KBM-7 (cell line): ENCODE measurements at regions not wholly inside any gene's neighbourhood (a gene's known extent, or its start where the extent isn't known, plus 50 kb on each side); places are given as distances from the start of the nearest gene placed in this dataset.

Experiments
- DNase-seq: peaks from one replicate; pipeline ENCODE4 v3.0.0-alpha.2; 2015
- in situ Hi-C: fragments of 300-500 bp; cut with MboI; formaldehyde crosslinking; loops from 2 replicates; pipeline ENCODE4 v1.14.3; 2020; ENCODE audit warnings: low sequenced_read_pairs, low pct_unique_long_range_greater_than_20kb, mixed read lengths

DNA sequence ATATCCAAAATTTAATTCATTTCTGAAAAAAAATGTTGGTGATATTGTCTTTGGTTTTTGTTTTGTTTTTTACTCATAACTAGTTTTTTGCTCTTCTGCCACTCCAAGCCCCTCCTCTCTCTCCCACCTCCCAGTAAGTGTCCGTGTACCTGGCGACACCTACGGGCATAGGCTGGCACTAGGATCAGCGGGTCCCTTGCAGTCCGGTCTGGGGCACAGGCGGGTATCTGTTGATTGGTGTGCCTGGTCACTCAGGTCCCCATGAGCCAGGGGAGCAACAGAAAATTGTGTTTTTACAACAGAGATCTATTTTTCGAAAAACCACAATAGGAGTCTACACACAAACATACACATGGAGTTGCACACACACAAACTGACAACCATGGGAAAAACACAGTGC, 104.8 kb downstream of the ZIC5 start:
- in situ Hi-C loops: no loop called here
- no peak for DNase-seq

DNA sequence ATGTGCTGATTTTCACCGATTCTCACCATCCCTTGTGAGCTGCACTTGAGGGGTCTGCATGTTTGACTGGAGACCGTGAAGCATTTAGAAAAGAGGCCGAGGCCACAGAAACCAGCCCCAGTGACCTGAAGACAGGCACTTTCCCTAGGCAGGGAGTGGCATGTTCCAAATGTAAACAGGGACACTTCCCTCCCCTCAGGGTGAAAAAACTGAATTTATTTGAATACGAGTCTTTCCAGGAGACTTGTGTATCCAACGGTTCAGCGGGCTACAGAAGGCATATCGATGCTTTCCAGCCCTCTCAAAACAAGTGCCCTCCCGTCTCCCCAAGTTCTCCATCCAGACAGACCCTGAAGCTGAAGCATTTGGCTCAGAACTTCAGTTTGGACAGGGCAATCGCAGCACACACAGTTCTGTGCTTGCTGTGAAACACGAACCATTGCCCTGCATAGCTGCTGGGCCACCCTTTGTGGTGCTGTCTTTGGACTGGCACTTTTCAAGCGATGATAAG, 106.1 kb downstream of the ZIC5 start:
- DNase-seq: no peak
- in situ Hi-C loops: no loop called here

DNA sequence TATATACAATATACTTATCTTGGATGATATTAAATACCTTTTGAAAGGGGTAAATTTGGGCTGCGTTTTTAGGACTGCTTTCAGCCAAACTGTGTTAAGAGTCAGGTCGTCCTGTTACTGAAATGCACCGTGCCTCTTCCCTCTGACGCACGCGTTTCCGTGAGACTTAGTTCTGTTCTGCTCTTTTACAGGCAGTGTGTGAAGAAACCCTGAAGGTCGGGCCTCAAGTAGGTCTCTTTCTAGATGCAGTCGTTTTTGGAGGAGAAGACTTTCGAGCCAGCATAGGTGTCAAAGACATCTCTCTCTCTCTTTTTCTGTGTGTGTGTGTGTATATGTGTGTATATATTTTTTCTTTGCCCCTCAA, 107.0 kb downstream of the ZIC5 start:
- DNase-seq: no peak
- in situ Hi-C loops: no loop called here

DNA sequence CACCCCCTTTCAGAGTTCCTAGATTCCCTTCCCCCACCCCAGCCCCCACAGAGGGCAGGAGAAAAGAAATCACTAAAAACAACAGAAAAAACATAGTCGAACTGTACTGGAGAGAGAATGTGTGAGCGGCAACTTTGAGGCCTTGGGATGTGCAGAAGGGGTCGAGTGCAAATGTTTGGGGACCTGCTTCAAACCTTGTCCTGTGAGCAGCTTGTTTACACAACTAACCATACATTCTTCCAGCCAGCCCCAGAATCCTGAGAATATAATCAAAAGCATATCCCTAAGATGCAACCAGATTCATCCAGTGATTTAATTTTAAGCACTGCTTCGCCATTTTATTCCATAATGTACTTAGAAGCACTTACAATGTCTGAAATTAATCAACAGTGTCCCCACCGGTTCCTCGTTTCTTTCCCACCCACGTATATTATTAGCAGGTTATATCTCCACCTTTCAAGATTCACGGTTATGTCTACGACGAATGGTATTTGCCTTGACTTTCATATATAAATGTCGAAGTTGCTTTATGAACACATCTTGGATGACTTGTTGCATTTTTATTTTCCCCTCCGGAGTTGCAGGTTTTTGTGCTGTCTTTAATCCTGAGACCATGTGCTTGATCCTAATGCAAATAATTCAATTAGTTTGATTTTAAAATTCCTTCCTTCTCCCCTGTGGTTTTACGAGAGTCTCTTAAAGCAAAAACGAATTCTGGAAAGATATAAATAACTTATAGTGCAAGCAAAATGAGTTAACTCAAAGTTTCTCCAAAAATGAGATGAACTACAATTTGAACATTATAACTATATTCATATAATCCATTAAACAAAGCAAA, 107.6 kb downstream of the ZIC5 start:
- in situ Hi-C loops: no loop called here
- no peak for DNase-seq

DNA sequence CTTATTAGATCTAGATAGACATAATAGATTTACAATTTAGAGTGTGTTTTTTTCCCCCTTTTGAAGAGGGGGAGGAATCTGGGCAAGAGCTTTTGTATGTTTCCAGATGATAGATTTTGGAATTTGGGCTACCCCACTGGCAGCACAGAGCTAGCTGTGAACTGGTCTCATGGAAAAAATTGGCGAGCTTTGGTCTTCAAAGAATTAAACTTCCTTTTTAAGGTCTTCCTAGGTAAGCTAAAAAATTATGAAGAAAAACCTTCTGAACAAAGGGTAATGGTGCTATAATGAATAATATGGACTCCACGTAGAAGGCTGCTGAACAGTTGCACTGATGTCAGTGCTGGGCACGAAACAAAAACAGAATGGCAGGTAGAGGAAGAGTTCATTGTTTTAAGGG, 109.3 kb downstream of the ZIC5 start:
- no peak for DNase-seq
- in situ Hi-C loops: no loop called here

DNA sequence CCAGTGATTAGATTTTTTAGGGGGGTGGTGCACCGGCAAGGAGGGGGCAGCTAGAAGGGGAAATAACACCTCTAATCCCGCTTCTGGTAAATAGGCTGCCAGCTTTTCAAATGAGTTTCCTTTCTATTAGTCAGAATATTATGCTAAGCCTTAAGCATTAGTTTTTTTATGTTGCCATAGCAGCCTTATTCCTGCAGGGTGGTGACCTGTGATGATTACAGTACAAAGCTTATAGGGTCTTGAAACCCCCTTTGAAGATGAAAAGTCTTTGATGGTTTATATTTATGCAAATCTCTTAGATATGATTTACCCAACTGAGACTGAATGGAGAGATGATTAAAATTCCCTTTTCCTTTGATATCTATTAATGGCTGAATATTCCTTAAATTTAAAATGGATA, 109.8 kb downstream of the ZIC5 start:
- in situ Hi-C loops: no loop called here

DNA sequence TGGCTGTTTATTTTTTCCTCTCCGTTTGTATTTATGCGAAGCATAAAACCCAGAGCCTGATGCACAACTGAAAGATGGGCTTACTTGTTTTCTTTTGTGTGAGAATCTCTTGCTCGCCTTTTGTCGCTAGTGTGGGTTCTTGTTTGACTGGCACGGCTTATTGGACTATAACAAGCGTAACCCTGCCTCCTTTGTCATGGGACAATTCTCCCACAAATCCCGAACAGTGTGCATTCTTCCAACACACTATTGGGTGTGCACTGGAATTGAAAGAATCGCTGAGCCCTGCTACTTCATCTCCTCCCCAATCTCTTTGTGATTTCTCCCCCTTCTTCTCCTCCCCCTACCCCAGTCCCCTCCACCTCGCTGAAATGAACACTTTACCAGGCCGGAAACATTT, 110.8 kb downstream of the ZIC5 start:
- DNase-seq: no peak
- in situ Hi-C loops: no loop called here

More for the DNA sequence above, 109.8 kb downstream of the ZIC5 start:
- no peak for DNase-seq

DNA sequence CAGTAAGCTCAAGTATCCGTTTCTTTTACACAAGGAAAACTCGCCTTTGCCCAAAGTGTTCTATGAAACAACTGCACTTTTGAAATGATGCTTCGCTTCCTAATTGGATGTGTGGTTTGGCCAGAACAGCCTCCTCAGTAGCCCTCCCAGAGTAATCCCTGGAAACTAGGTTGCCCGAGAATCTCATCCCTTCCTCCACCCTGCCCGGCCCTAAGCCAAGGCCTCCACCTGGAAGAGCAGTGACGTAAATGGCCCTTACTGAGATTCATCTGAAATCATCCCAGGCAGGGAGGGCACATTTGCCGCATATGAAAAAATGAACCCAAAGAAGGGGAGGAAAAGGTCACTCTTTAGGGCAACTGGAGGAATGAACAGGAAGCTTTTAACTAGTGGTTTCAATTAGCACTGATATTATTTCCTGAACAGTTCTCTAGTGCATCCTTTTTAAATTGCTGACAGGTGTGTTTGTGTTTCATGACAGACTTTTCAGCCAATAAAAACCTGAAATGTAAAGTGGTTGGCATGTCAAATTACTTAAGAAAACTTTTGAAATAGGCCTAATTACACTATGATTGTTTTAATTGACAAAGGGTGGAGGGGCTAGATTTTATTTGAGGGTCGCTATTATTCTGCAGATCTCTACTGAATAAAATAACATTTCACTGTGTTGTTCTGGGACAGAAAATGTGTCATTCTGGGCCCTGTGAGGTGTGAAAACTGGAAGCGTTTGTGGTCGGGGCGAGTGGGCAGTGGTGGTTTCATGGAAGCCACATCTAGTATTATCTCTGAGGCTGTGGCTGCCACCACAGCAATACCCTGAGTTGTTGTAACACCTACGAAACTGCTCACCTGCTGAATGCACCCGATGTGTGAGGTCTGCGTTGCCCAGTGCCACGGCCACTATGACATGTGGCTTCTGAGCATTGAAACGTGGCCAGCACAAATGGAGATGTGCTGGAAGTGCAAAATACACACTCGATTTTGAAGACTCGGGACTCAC, 112.1 kb downstream of the ZIC5 start:
- in situ Hi-C loops: no loop called here
- DNase-seq: no peak

DNA sequence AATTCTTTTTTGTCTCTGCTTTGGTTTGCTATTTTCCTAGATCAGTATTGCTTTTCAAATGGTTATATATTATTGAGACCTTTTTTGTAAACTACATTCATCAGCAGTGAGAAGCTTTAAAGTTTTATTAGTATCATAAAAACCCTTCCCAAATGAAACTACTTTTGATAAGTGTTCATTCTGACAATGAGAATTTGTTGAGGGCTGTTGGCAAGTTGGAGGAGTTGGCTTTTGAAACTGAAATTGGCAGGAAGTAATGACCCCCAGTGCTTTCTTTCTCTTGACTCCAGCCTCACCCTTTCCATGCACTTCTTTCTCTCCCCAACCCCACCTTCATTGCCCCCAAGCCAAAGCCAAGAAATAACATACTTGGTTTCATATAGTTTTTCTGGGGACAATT, 113.8 kb downstream of the ZIC5 start:
- in situ Hi-C loops: no loop called here
- no peak for DNase-seq

DNA sequence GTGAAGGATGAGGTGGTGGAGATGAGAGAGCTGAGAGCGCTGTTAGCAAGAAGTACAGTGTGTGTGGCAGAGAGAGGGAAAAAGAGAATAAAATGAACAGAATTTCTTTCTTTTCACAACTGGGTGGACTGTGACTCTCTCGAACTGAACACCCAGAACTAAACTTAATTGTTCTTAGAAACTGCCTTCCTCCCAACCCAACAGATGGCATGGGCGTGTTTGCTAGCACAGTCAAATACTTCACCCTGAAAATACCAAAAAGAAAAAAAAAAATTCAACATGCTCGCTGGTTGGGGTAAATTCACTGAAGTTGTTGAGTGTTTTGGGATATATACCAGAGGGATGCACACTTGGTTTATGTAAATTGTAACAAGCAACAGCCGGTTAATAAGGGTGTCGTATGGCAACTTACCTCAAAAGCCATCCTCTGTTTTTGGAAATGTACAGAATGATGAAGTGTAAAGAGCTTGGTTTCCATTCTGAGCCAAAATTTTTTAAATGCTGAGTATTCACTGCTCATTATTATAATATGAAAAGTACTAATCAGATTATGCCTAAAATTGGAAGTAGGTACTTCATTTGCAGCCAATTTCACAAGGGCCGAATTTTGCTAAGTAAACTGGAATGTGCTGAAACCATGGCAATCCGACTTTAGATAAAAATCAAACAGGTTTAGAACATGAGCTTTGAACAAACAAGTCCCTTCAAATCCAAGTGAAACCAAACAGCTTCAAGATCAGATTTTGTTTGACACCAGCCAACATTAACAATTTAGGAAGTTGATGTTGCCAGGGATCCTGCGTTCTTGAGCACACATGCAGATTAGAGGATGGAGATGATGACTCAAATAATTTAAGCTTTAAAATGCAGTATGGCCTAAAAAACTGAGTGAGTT, 115.8 kb downstream of the ZIC5 start:
- in situ Hi-C loops: no loop called here
- no peak for DNase-seq

DNA sequence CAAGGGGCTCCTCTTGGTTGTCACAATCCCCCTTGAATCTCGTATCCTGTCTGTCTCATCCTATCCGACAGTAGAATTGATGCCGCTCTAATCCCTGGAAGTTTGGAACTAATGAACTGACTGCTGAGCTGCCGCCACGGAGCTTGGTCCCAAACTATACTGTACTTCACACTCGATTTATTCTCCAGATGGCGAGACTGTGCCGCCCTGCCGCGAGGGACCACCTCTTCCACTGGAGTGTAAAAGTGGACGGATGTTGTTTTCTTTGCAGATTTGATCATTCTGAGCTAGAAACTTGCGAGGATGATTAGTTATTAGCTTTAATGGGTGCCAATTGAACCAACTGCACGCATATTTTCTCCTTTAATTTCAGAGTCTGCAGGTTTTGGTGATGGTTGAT, 117.2 kb downstream of the ZIC5 start:
- in situ Hi-C loops: no loop called here
- DNase-seq: no peak

DNA sequence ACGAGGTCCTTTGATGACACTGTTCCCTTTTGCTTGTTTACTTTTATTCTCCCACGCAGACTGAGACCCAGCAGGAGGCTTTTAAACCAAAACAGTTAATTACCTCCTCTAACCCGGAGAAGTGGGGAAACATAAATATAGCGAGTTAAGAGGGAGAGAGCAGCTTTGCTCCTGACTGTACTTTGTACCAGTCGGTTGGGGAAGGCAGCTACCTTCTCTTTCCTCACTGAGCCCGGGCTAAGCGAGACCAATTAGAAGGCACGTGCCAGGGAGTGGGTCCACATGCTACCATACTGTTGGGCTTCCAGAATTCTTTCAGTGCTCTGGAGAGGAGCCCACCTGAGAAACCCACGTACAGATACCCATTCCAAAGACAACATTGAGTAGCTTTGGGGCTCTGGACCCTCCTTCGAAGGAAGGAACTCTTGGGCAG, 124.2 kb downstream of the ZIC5 start:
- in situ Hi-C loops: no loop called here
- DNase-seq: no peak

DNA sequence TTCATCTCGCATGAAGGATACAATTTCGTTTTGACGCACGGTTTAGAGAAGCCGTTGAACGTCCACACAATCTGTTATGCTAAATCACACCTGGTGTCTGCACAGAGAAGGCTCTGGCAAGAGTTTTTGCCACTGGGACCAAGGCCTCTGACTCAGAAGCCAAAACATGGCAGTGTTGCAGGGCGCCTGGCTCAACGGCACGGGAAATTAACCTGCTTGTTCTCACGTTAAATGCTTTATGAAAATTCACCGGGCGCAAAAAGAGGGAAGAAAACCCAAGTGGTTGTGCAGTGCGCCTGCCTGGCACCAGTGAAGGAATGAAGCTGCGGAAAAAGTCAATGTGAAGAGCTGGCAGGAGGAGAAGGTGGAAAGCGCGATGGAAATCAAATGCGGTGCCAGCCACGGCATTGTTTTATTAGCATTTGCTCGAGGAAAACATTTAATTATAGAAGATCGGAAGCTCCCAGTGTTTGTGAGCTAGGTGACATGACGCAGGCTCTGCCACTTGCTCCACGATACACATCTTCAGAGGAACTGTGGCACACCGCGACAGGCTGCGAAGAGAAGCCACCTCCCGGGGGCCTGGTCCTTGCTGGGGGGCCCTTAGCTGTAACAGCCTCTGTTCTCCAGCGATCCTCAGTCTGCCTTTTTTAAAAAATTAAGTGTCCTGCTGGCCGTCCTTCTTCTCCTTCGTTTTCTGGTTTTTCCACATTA, 126.2 kb downstream of the ZIC5 start:
- in situ Hi-C loops: no loop called here
- DNase-seq: no peak

DNA sequence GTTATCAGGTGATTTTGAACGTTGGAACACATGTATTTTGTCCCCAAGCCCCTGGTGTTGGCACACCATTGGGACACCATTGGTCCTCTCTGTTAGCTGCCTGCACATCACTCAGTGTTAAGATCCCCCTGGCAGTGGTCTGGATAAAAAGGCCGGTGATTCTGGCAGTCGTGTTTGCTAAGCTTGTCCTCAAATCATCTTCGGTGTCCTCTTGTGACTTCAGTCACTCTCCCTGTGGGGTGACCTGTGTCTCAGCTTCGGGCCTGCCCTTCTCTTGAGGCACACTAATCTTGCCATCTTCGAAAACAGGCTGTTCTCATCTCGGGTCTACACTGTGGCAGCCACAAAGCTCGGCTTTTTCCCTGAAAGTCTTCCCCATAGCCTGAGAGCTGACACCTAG, 127.1 kb downstream of the ZIC5 start:
- no peak for DNase-seq
- in situ Hi-C loops: no loop called here

DNA sequence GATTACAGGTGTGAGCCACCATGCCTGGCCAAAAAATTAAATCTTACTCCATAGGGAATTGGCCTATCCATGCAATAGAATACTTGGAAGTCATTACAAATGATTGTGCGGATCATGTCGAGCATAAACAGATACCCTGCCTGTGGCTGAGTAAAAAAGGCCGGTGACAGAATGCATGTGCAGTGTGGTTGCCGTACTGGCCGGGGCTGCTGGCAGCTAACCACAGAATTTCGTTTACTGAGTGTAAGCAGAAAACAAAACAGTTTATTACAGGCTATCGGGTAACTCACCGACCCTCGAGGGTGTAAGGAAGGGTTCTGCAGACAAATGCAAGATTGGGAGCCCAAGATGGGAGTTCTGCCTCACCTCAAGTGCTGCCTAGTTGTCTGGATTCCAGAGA, 127.7 kb downstream of the ZIC5 start:
- in situ Hi-C loops: no loop called here
- no peak for DNase-seq

DNA sequence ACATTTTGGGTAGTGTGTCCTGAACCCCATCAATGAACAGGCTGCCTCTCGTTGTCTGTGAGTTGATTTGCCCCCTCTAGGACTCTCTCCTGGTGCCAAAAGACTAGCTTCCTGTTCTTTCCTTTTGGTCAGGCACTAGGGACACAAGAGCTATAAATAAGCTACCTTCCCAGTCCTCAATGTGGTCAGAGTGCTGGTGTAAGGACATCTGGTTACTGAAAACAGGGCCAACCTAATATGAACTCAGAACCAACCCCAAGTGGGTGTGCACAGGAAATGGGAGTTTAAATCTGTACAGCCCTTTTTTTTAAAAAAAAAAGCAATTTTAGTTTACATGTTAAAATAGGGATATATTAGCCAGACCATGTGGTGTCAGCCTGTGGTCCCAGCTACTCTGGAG, 129.2 kb downstream of the ZIC5 start:
- in situ Hi-C loops: no loop called here

DNA sequence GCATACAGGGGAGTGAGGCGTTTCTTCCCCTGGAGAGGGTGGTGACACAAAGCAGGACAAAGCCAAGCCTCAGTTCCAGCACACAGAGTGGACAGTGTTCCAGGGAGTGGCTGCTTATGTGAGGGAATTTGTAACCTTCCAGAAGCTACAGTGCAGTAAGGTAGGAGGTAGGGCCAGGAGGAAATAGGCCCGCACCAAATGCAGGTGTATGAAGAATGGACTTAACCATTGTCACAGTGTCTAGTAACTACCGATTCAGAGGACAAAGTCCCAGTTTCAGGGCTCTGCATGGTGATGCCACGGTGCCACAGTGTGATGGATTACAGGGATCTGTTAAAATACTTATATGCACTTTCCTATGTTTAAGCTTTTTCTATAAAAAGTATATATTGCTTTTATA, 135.3 kb downstream of the ZIC5 start:
- in situ Hi-C loops: no loop called here

More for the DNA sequence above, 129.2 kb downstream of the ZIC5 start:
- DNase-seq: no peak

DNA sequence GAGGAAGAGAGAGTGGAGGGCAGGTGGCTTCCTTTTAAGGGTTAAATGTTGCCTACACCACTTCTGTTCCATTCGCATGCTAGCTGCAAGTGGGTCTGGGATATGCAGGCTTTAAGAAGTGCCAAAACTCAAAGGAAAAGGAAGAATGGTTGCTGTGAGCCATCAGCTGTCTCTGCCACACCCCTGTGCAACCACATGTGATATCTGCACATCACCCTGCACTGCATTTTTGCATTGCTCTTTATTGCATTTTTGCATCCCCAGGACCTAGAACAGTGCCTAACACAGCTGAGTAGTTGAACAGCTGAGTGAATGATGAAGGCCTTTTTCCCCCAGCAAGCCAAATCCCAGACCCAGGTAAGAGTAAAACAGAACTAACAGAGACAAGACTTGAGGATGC, 136.1 kb downstream of the ZIC5 start:
- in situ Hi-C loops: no loop called here
- DNase-seq: no peak

More for the DNA sequence above, 135.3 kb downstream of the ZIC5 start:
- DNase-seq: no peak
